ENCODE measurements at regions not wholly inside any gene's neighbourhood (a gene's known extent, or its start where the extent isn't known, plus 50 kb on each side); places are given as distances from the start of the nearest gene placed in this dataset.
A peak's percentile ranks its signal among the peaks of the same experiment; 100 is the strongest.

- DNase-seq (ENCODE audit: low read depth): no peak
Observed at GRCh38 chr6:98546376-98546775, 288.0 kb upstream of the POU3F2 start.

- DNase-seq (ENCODE audit: low read depth): no peak
Observed at GRCh38 chr6:98547151-98547550, 287.2 kb upstream of the POU3F2 start.

DNA sequence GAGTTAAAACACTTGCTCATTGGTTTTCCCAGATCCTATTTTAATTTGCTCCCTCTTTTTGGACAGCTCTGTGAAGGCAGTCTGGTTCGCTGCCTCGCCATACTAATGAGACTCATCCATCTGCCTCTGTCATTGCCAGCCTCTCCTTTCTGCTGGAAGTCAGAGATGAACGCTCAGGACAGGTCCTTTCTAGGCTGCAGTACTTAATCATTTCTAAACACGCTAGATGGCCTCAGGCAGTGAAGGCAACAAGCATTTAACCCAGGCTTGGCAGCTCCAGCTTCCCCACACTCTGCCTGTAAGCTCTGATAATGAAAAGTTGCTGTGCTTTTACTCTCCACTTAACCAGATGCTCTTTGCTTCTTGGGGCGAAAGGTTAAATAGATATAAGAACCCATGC lies 286.7 kb upstream of the POU3F2 start:
- no peak for DNase-seq (ENCODE audit: low read depth)

DNA sequence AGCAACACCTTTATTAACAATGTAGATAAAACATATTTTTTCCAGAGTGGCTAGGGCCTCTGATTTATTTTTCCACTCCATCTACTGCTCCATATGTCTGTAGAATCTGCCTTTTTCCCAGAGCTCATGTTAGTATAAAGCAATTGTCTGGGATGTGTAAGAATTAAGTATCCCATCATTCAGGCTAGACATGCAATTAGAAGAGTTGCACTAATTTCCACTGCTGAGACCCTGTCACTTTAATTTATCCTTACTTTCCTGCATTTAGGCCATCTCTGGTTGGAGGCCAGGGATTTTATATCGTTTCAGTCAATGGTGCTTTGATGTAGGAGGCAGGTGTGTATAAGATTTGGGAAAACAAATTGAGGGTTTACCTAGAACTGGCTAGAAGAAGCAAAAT lies 286.1 kb upstream of the POU3F2 start:
- DNase-seq (ENCODE audit: low read depth): no peak

GRCh38 chr6:98560418-98560817 lies 274.0 kb upstream of the POU3F2 start:
- DNase-seq (ENCODE audit: low read depth): no peak

DNA sequence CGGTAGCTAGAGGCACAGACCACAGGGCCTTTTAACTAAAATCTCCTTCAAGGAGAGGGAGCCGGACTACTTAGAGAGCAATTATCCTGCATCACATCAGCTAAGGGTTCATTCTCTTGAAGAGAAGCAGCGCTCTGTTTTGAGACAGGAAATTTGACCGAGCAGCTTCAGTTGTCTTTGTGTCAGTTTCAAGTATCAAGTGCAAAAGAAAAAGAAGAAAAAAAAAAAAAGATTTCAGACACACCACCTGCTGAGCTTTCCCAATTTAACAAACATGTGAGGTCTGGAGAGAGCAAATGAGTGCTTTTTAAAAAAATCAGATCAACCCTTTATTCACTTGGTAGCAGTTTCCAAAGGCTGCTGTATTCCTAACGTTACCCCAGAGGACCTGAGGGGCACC lies 273.5 kb upstream of the POU3F2 start:
- DNase-seq (ENCODE audit: low read depth): no peak

- no peak for DNase-seq (ENCODE audit: low read depth)
Observed at GRCh38 chr6:98566126-98566525, 268.2 kb upstream of the POU3F2 start.

DNA sequence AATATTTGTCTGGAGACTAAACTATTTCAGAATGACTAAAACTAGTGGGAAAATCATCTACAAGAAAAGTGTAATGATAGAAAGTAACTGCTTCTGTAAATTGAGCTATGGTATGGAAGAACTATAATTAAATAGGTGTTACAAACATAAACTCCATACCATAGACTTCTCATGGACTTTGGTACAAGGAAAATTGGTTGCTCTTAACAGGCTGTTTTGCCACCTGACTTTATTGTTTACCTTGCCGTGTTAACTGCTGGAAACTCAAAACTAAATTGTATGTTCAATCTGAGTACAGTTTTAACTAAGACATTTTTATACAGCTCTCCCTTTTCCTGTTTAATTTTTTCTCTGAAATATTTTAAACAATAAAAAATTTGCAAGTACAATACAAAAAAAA lies 261.8 kb upstream of the POU3F2 start:
- no peak for DNase-seq (ENCODE audit: low read depth)

DNA sequence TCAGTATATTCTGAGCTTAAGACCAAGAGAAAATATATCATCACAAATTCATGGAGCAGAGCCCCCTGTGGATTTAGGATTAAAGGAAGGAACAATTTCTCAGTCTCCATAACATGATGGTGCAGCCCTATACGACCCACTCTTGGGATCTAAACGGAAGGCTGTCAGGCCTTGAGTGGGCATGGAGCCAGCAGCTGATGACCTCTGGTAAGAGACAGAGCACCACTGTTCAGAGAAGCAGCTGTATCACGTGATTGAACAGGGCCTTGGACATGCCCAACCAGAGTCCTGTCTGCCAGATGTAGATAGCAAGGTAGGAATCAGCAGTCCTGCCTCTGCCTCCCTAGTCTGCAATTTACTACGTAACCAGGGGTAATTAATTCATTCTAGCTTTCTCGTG lies 259.4 kb upstream of the POU3F2 start:
- DNase-seq (ENCODE audit: low read depth): no peak

DNA sequence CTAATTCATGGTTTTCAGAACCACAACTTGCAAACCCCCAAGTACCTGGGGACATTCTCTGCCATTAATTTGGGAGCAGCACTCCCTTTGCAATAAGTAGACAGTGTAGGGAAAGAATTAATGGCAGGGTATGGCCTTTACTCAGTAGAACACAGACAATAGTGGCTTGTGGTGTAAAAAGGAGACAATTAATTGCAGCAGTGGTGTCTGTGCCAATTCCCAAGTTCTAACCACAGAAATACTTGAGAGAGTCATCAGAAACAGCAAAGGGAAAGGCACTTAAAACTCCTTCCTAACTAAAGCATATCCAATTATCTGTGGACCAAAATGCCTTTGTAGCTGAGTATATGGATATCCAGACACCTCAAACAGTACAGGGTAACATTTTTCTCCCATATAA lies 257.6 kb upstream of the POU3F2 start:
- no peak for DNase-seq (ENCODE audit: low read depth)

DNA sequence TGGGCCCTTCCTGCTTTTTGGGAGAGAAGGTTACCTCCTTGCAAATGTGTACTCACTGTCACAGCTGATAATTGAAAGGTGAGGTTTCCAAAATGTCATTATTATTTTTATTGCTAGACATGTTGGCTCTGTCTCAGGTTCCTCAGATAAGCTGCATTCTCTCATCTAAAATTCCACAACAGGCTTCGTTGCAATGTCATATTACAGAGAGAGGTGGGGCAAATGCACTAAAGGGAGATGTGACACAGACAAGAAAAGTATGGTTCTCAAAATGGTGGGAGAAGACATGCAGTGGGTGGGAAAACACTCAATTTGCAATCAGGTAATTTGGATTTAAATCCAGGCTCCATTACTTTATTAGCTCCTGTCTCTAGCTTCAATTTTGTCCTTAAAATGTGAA lies 256.4 kb upstream of the POU3F2 start:
- no peak for DNase-seq (ENCODE audit: low read depth)

DNA sequence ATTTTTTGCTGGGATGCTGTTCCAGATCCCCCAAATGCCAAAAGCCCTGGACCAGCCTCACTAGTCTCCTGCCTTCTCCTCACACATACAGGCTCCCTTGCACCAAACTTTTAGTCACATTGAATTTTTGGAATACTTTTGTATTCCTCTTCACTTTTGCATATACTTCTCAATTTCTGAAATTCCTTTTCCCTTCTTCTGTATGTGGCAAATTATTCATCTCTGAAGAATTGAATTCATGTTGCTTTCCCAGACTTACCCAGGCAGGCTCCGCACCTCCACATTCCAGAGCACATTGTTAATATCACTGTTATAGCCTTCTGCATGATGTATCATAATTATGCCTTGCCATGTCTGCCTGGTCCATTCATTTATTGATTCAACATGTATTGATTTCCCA lies 255.3 kb upstream of the POU3F2 start:
- DNase-seq (ENCODE audit: low read depth): peak; percentile 4

- no peak for DNase-seq (ENCODE audit: low read depth)
Observed at GRCh38 chr6:98579941-98580340, 254.4 kb upstream of the POU3F2 start.

- DNase-seq (ENCODE audit: low read depth): no peak
Observed at GRCh38 chr6:98581705-98582104, 252.7 kb upstream of the POU3F2 start.

- no peak for DNase-seq (ENCODE audit: low read depth)
Observed at GRCh38 chr6:98583506-98583905, 250.9 kb upstream of the POU3F2 start.

DNA sequence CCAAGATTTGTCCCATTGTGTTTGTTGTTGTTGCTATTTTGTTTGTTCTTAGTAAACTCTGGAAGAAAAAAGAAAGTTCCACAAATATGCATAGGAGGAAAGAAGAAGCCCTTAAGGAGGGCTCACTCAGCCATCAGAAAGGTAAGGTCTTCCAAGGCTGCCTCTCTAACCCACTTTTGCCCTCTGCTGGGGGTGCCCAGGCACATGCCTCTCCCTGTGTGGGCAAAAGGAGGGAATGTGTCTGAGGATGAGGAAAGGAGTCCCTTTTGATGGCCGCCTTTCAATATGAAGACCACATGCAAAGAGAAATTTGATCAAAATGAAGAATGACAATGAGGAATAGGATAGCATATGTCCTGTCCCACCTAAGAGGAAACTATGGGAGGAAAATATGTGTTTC lies 248.2 kb upstream of the POU3F2 start:
- no peak for DNase-seq (ENCODE audit: low read depth)

GRCh38 chr6:98587555-98587954 lies 246.8 kb upstream of the POU3F2 start:
- DNase-seq (ENCODE audit: low read depth): no peak

- no peak for DNase-seq (ENCODE audit: low read depth)
Observed at GRCh38 chr6:98589536-98589935, 244.8 kb upstream of the POU3F2 start.

DNA sequence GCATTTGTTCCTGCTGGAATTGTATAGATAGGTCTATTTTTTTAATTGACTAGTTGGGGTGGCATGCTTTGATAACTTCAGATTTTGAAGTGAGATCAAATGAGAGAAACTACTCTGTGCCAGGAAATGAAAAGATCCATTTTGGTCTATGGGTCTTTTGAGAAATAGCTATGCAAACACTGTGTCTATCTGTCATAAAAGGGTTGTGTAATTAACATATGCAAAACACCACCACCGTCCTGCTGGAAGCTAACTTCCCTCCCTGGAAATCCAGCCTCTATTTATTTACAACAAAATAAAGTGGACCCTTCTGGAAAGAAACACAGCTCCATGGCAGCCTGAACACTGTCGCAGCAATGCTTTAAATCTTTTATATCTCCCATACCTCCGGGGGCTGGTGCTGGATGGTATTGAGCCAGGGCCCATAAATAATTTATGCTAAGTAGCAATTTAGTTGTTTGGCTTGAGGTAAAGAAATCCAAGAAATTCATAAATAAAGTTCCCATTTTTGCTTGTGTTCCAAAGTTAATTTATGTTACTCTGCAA lies 244.2 kb upstream of the POU3F2 start:
- no peak for DNase-seq (ENCODE audit: low read depth)

DNA sequence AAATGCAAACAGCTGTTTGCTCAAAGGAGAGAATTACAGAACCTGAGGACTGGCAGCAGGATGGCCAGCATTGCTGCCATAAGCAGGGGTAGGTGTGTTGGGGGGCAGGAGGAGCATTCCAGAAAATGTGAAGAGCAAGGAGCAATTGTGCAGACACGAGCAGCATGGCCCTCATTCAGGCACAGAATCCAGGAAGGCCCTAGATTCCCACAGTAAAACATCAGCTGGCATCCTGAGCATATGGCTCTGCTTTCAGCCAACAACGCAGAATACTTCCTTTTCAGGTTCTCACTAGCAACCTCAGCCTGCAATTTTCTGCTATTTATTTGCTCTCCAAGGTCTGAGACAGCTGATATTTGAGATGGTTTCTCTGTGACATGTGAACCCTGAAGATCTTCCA lies 243.4 kb upstream of the POU3F2 start:
- DNase-seq (ENCODE audit: low read depth): no peak

- no peak for DNase-seq (ENCODE audit: low read depth)
Observed at GRCh38 chr6:98593676-98594075, 240.7 kb upstream of the POU3F2 start.

DNA sequence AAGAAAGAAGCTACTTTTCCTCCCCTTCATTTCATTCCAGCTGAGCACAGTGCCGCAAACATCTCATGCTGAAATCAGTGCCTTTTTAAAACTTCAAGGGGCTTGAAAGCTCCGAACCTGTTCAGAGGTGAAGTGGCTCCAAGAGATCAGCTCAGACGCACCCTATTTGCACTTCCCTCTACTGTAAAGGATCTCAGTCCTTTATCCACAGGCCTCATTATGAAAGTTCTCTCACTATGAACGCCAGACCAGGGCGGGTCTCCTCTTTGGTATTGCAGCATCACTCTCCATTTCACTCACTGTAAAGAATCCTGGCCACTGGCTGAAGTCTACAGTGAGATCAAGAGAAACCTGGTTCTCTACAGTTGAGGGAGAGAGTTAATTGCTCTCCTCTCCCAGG lies 232.7 kb upstream of the POU3F2 start:
- DNase-seq (ENCODE audit: low read depth): no peak

- DNase-seq (ENCODE audit: low read depth): no peak
Observed at GRCh38 chr6:98605705-98606104, 228.7 kb upstream of the POU3F2 start.

- no peak for DNase-seq (ENCODE audit: low read depth)
Observed at GRCh38 chr6:98627129-98627775, 207.1 kb upstream of the POU3F2 start.

GRCh38 chr6:98633886-98634285 lies 200.5 kb upstream of the POU3F2 start:
- DNase-seq (ENCODE audit: low read depth): no peak

Measured in iris pigment epithelial cell (primary cell).